IMR-90 (cell line): ENCODE measurements at regions not wholly inside any gene's neighbourhood (a gene's known extent, or its start where the extent isn't known, plus 50 kb on each side); places are given as distances from the start of the nearest gene placed in this dataset.

ENCODE experiments used
- ATAC-seq: fragments of 200-7000 bp; cut with Tn5 transposase; 2 replicates; pipeline ENCODE4 v1.9.1; 2020; ENCODE audit warnings: low read depth, mild to moderate bottlenecking, moderate library complexity
- BruUV-seq: library from RNA; stranded (reverse); fragments of 400-500 nt; replicated peaks from 2 replicates; lab custom pipeline; 2021; lab: Mats Ljungman, UMichigan
- CTCF ChIA-PET: fragments of 300-600 bp; formaldehyde crosslinking; extraction: SDS; loops from one replicate; lab custom pipeline; 2021; ENCODE audit warnings: antibody characterized with exemption; lab: Yijun Ruan, JAX
- POLR2A ChIA-PET: fragments of 300-600 bp; sonication (Branson Sonifier 250); formaldehyde crosslinking; loops from one replicate; lab custom pipeline; 2022; ENCODE audit warnings: antibody characterized with exemption; ENCODE audit not compliant: unreplicated experiment; lab: Charles Lee
- DNase-seq: peaks from one replicate; pipeline ENCODE4 v3.0.0; 2013
- H2AFZ ChIP-seq: replicated peaks from 2 replicates; pipeline ENCODE3; 2013; ENCODE audit warnings: low read length, mild to moderate bottlenecking; ENCODE audit not compliant: poor library complexity
- H2AK5ac ChIP-seq: 2 replicates; pipeline ENCODE4 v1.6.1; 2013; ENCODE audit warnings: low read depth, low read length, inconsistent platforms
- H2AK9ac ChIP-seq: replicated peaks from 2 replicates; pipeline ENCODE3; 2013; ENCODE audit warnings: mild to moderate bottlenecking, low read depth, low read length, moderate library complexity; ENCODE audit not compliant: poor library complexity
- H2BK120ac ChIP-seq: 2 replicates; pipeline ENCODE4 v1.6.1; 2013; ENCODE audit warnings: low read depth, low read length, inconsistent platforms
- H2BK15ac ChIP-seq: 3 replicates; pipeline ENCODE4 v1.6.1; 2013; ENCODE audit warnings: low read depth, low read length, inconsistent platforms
- H2BK20ac ChIP-seq: 2 replicates; pipeline ENCODE4 v1.6.1; 2013; ENCODE audit warnings: low read depth, mild to moderate bottlenecking, inconsistent platforms, low read length, moderate library complexity
- H2BK5ac ChIP-seq: 2 replicates; pipeline ENCODE4 v1.6.1; 2013; ENCODE audit warnings: mild to moderate bottlenecking, low read depth, low read length, inconsistent platforms; ENCODE audit not compliant: poor library complexity, severe bottlenecking
- H3K14ac ChIP-seq: replicated peaks from 2 replicates; pipeline ENCODE4 v1.6.1; 2013; ENCODE audit warnings: low read depth, low read length, inconsistent platforms
- H3K18ac ChIP-seq: 2 replicates; pipeline ENCODE4 v1.6.1; 2013; ENCODE audit warnings: low read depth, low read length, control low read depth
- H3K23ac ChIP-seq: 2 replicates; pipeline ENCODE4 v1.6.1; 2013; ENCODE audit warnings: low read depth, low read length, inconsistent platforms
- H3K27ac ChIP-seq: 2 replicates; pipeline ENCODE4 v1.5.1; 2013; ENCODE audit warnings: mild to moderate bottlenecking, control low read depth, low read length; ENCODE audit not compliant: insufficient read depth
- H3K27me3 ChIP-seq: 2 replicates; pipeline ENCODE4 v1.6.1; 2013; ENCODE audit warnings: low read length; ENCODE audit not compliant: control insufficient read depth, insufficient read depth
- H3K36me3 ChIP-seq: 2 replicates; pipeline ENCODE4 v1.6.1; 2013; ENCODE audit warnings: low read length, mixed read lengths; ENCODE audit not compliant: control insufficient read depth, insufficient read depth
- H3K4ac ChIP-seq: 2 replicates; pipeline ENCODE4 v1.6.1; 2013; ENCODE audit warnings: low read depth, low read length, inconsistent platforms
- H3K4me1 ChIP-seq: 2 replicates; pipeline ENCODE4 v1.6.1; 2013; ENCODE audit warnings: low read length, mixed read lengths; ENCODE audit not compliant: control insufficient read depth, insufficient read depth
- H3K4me2 ChIP-seq: 2 replicates; pipeline ENCODE4 v1.6.1; 2013; ENCODE audit warnings: low read depth, mild to moderate bottlenecking, control low read depth, low read length, moderate library complexity
- H3K4me3 ChIP-seq: 2 replicates; pipeline ENCODE4 v1.5.1; 2013; ENCODE audit warnings: low read depth, mild to moderate bottlenecking, control low read depth, low read length, moderate library complexity; ENCODE audit not compliant: insufficient read depth
- H3K56ac ChIP-seq: 2 replicates; pipeline ENCODE4 v1.6.1; 2013; ENCODE audit warnings: low read length, inconsistent platforms; ENCODE audit not compliant: insufficient read depth; ENCODE audit errors: extremely low read depth
- H3K79me1 ChIP-seq, 2 experiments: 2 replicates each; pipeline ENCODE4 v1.6.1; 2013; ENCODE audit warnings: low read length in 2 of 2, inconsistent platforms in 1 of 2, low read depth in 1 of 2
- H3K9ac ChIP-seq: 2 replicates; pipeline ENCODE4 v1.6.1; 2013; ENCODE audit warnings: low read depth, low read length, control low read depth
- H3K9me1 ChIP-seq: 2 replicates; pipeline ENCODE4 v1.6.1; 2013; ENCODE audit warnings: low read length, inconsistent platforms; ENCODE audit not compliant: insufficient read depth
- H3K9me3 ChIP-seq: 2 replicates; pipeline ENCODE4 v1.6.1; 2013; ENCODE audit warnings: low read length; ENCODE audit not compliant: control insufficient read depth, insufficient read depth
- H4K20me1 ChIP-seq: 2 replicates; pipeline ENCODE4 v1.6.1; 2013; ENCODE audit warnings: low read length, inconsistent platforms; ENCODE audit not compliant: insufficient read depth
- H4K5ac ChIP-seq: 2 replicates; pipeline ENCODE4 v1.6.1; 2013; ENCODE audit warnings: mild to moderate bottlenecking, low read depth, low read length, control low read depth
- H4K8ac ChIP-seq, 2 experiments: 2 replicates each; pipeline ENCODE4 v1.6.1; 2013; ENCODE audit warnings: low read depth in 2 of 2, low read length in 2 of 2, control low read depth in 1 of 2, inconsistent platforms in 1 of 2
- H4K91ac ChIP-seq: 2 replicates; pipeline ENCODE4 v1.6.1; 2013; ENCODE audit warnings: low read depth, low read length, inconsistent platforms; ENCODE audit not compliant: insufficient read depth
- BHLHE40 ChIP-seq: fragments of 150-350 bp; IDR thresholded peaks from 2 replicates; pipeline ENCODE4 v1.6.1; 2016; ENCODE audit warnings: mild to moderate bottlenecking, low read depth, low read length
- CEBPB ChIP-seq: IDR thresholded peaks from 2 replicates; pipeline ENCODE4 v1.6.1; 2012; ENCODE audit warnings: low read depth, low read length, improper control_type of control experiment
- FOS ChIP-seq: fragments of 150-350 bp; IDR thresholded peaks from 2 replicates; pipeline ENCODE4 v1.6.1; 2016; ENCODE audit warnings: low read depth, low read length
- MAFK ChIP-seq: IDR thresholded peaks from 2 replicates; pipeline ENCODE4 v1.6.1; 2012; ENCODE audit warnings: low read depth, low read length, improper control_type of control experiment
- MAZ ChIP-seq: IDR thresholded peaks from 2 replicates; pipeline ENCODE4 v1.6.1; 2012; ENCODE audit warnings: low read depth, mild to moderate bottlenecking, low read length, improper control_type of control experiment, moderate library complexity, borderline replicate concordance
- MXI1 ChIP-seq: IDR thresholded peaks from 2 replicates; pipeline ENCODE4 v1.6.1; 2012; ENCODE audit warnings: low read depth, mild to moderate bottlenecking, low read length, moderate library complexity, borderline replicate concordance
- RFX5 ChIP-seq: IDR thresholded peaks from 2 replicates; pipeline ENCODE4 v1.8.0; 2012; ENCODE audit warnings: low read depth, mild to moderate bottlenecking, low read length, moderate library complexity
- SMC3 ChIP-seq: fragments of 150-350 bp; IDR thresholded peaks from 2 replicates; pipeline ENCODE4 v1.6.1; 2016; ENCODE audit warnings: low read depth, mild to moderate bottlenecking, antibody characterized with exemption, low read length, moderate library complexity
- WGBS, 2 experiments: methylation state at CpG; one replicate each; pipeline versions ENCODE4 v1.1.5 to v1.1.7; 2013; ENCODE audit warnings: missing lambda C conversion rate in 2 of 2; ENCODE audit not compliant: insufficient read length in 1 of 2; ENCODE audit errors: extremely low coverage in 2 of 2; 5-methylcytosine and 5-hydroxymethylcytosine counted together
- dilution Hi-C: fragments of 300-500 bp; cut with HindIII; formaldehyde crosslinking; loops from one replicate; pipeline ENCODE4 v1.14.3; 2018; ENCODE audit warnings: low sequenced_read_pairs; ENCODE audit not compliant: unreplicated experiment
- in situ Hi-C: fragments of 300-500 bp; cut with MboI; formaldehyde crosslinking; loops from 3 replicates; pipeline ENCODE4 v1.14.3; 2019; ENCODE audit warnings: low sequenced_read_pairs, inconsistent platforms, mixed read lengths
- intact Hi-C: fragments of 100-400 bp; cut with micrococcal nuclease; formaldehyde crosslinking; loops from 2 replicates; pipeline ENCODE4 v1.10.0; 2022
- TF ChIP-seq, protein P1 (sequence below): fragments of 150-350 bp; IDR thresholded peaks from 2 replicates; pipeline ENCODE4 v1.6.1; 2017; ENCODE audit warnings: mild to moderate bottlenecking, antibody characterized with exemption, low read length, low read depth
- TF ChIP-seq, protein P2 (sequence below): fragments of 150-350 bp; IDR thresholded peaks from 2 replicates; pipeline ENCODE4 v1.6.1; 2016; ENCODE audit warnings: low read depth, mild to moderate bottlenecking, low read length, moderate library complexity, borderline replicate concordance
- TF ChIP-seq, protein P3 (sequence below): conservative IDR thresholded peaks from 2 replicates; pipeline ENCODE4 v1.5.1; 2012; ENCODE audit warnings: mild to moderate bottlenecking, low read depth, low read length, improper control_type of control experiment

DNA sequence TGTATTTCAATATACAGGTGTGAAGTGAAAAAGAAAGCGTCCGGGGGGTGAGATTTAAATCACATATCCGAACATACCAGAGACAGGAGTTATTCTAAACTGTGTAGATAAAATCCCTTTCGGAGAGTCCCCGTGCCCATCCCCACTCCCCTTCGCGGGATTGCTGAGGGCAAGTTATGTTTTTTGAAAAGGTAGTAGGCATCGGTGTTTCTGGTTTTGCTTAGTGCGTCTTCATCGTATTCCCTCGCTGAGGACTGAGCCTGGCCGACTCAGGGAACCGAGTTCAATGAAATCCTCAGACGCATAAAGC is 583.4 kb downstream of the ZEB2 start:
- Histone ChIP-seq H2BK15ac (0 out of 3 replicates have a peak overlapping the region, but pooled peaks have one; percentile 25), H3K79me1 (no peaks in the 10 kb centered on the region), H3K18ac (peak overlapping the region; percentile 85), H3K9me3 (no peaks in the 10 kb centered on the region), H3K4ac (peak overlapping the region; percentile 96), H3K23ac (peak overlapping the region; percentile 83; the same call in 1 of the 2 replicates), H4K5ac (peak overlapping the region; percentile 94), H3K9me1 (no peaks in the 10 kb centered on the region), H3K27me3 (no peaks in the 10 kb centered on the region), H3K56ac (peak overlapping the region; percentile 51; the same call in 1 of the 2 replicates), H3K9ac (peak overlapping the region; percentile 73), H4K20me1 (no peaks in the 10 kb centered on the region), H3K14ac (0 out of 2 replicates have a peak overlapping the region, but pooled peaks have one; percentile 50), H2AK5ac (no peak overlapping the region), H4K8ac (peak overlapping the region; percentile 17 to 92; a peak in 2 of 4 replicates), H2BK120ac (peak overlapping the region; percentile 94), H3K36me3 (no peaks in the 10 kb centered on the region), H2AK9ac (peak overlapping the region; percentile 74), H2BK5ac (peak overlapping the region; percentile 71), H3K4me3 (peak overlapping the region; percentile 61), H4K91ac (peak overlapping the region; percentile 69), H2BK20ac (peak overlapping the region; percentile 69; the same call in 1 of the 2 replicates), H3K27ac (peak overlapping the region; percentile 61), H2AFZ (peak overlapping the region; percentile 90), H3K4me1 (peaks cover 14% of the 10 kb centered on the region), H3K4me2 (peak overlapping the region; percentile 93)
- CTCF ChIA-PET = interaction anchor here (1.0 kb wide), 1 partner anchor 423 kb away, joined by 4 read pairs; no protein-coding TSS in a partner anchor
- in situ Hi-C loops = no loop called here
- intact Hi-C loops = loop anchor here (5.0 to 10.0 kb wide), 5 partner anchors 134 to 576 kb away; a partner anchor contains a TSS
- TF ChIP-seq CEBPB (no peak), MXI1 (no peak), RFX5 (no peak), BHLHE40 (no peak), MAFK (no peak), SMC3 (no peak), FOS (no peak), MAZ (no peak)
- TF ChIP-seq, protein P1, sequence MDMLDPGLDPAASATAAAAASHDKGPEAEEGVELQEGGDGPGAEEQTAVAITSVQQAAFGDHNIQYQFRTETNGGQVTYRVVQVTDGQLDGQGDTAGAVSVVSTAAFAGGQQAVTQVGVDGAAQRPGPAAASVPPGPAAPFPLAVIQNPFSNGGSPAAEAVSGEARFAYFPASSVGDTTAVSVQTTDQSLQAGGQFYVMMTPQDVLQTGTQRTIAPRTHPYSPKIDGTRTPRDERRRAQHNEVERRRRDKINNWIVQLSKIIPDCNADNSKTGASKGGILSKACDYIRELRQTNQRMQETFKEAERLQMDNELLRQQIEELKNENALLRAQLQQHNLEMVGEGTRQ = no peak
- TF ChIP-seq, protein P2, sequence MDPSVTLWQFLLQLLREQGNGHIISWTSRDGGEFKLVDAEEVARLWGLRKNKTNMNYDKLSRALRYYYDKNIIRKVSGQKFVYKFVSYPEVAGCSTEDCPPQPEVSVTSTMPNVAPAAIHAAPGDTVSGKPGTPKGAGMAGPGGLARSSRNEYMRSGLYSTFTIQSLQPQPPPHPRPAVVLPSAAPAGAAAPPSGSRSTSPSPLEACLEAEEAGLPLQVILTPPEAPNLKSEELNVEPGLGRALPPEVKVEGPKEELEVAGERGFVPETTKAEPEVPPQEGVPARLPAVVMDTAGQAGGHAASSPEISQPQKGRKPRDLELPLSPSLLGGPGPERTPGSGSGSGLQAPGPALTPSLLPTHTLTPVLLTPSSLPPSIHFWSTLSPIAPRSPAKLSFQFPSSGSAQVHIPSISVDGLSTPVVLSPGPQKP = no peak
- TF ChIP-seq, protein P3, sequence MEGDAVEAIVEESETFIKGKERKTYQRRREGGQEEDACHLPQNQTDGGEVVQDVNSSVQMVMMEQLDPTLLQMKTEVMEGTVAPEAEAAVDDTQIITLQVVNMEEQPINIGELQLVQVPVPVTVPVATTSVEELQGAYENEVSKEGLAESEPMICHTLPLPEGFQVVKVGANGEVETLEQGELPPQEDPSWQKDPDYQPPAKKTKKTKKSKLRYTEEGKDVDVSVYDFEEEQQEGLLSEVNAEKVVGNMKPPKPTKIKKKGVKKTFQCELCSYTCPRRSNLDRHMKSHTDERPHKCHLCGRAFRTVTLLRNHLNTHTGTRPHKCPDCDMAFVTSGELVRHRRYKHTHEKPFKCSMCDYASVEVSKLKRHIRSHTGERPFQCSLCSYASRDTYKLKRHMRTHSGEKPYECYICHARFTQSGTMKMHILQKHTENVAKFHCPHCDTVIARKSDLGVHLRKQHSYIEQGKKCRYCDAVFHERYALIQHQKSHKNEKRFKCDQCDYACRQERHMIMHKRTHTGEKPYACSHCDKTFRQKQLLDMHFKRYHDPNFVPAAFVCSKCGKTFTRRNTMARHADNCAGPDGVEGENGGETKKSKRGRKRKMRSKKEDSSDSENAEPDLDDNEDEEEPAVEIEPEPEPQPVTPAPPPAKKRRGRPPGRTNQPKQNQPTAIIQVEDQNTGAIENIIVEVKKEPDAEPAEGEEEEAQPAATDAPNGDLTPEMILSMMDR = no peak
- 3% methylated on average over 4 of the region's 14 CpGs; no CpG with 5 or more reads in 1 of the 2 experiments for WGBS, 2 experiments
- no TSS peak for BruUV-seq
- POLR2A ChIA-PET = no interaction called here
- peak; percentile 15 for DNase-seq
- ATAC-seq = no peak
- dilution Hi-C loops = no loop called here
